HepG2 (cell line): ENCODE measurements at regions not wholly inside any gene's neighbourhood (a gene's known extent, or its start where the extent isn't known, plus 50 kb on each side); places are given as distances from the start of the nearest gene placed in this dataset.

Experiments used
- ATAC-seq: fragments of 200-7000 bp; cut with Tn5 transposase; 3 replicates; pipeline ENCODE4 v1.9.1; 2020; ENCODE audit warnings: mild to moderate bottlenecking, moderate library complexity
- BruUV-seq: library from RNA; stranded (reverse); fragments of 400-500 nt; replicated peaks from 2 replicates; lab custom pipeline; 2021; lab: Mats Ljungman, UMichigan
- CTCF ChIA-PET: fragments of 300-600 bp; formaldehyde crosslinking; extraction: SDS; loops from one replicate; lab custom pipeline; 2021; ENCODE audit warnings: low total read pairs, inconsistent platforms, low intra/inter-chr PET ratio; lab: Yijun Ruan, JAX
- POLR2A ChIA-PET: fragments of 350-600 bp; sonication (Branson Sonifier 250); formaldehyde crosslinking; loops from one replicate; lab custom pipeline; 2020; ENCODE audit warnings: antibody characterized with exemption, inconsistent platforms; lab: Yijun Ruan, JAX
- DNase-seq: peaks from one replicate; pipeline ENCODE4 v3.0.0-alpha.2; 2015; ENCODE audit warnings: low spot score
- FAIRE-seq: peaks from 3 replicates; lab custom pipeline; 2011; peaks lifted over from hg19 to GRCh38; lab: Jason Lieb, UNC
- H2AFZ ChIP-seq: one replicate; pipeline ENCODE4 v1.6.1; 2011; ENCODE audit warnings: low read length, inconsistent platforms
- H3K27ac ChIP-seq: fragments of 300-600 bp; 3 replicates; pipeline ENCODE4 v1.8.0; 2011; ENCODE audit warnings: mixed run types, mild to moderate bottlenecking, mixed read lengths, low read length, inconsistent platforms; ENCODE audit not compliant: insufficient read depth; ENCODE audit errors: extremely low read length
- H3K27me3 ChIP-seq, 2 experiments: fragments of 200-600 bp in 1 of 2; 2 replicates in 1 of 2; 3 replicates in 1 of 2; pipeline versions ENCODE4 v1.6.0 to v1.8.0; 2011; ENCODE audit warnings: low read length in 2 of 2, mild to moderate bottlenecking in 2 of 2, moderate library complexity in 2 of 2, inconsistent platforms in 1 of 2; ENCODE audit not compliant: insufficient read depth in 2 of 2, control insufficient read depth in 1 of 2
- H3K36me3 ChIP-seq, 2 experiments: fragments of 200-600 bp in 1 of 2; replicated peaks in 1 of 2; 2 replicates in 1 of 2; 3 replicates in 1 of 2; pipeline versions ENCODE4 v1.5.1 to v1.8.0; 2011; ENCODE audit warnings: low read length in 2 of 2, inconsistent platforms in 1 of 2; ENCODE audit not compliant: insufficient read depth in 2 of 2, control insufficient read depth in 1 of 2
- H3K4me1 ChIP-seq: 2 replicates; pipeline ENCODE4 v1.5.1; 2012; ENCODE audit warnings: low read length, inconsistent platforms; ENCODE audit not compliant: insufficient read depth
- H3K4me2 ChIP-seq: 2 replicates; pipeline ENCODE4 v1.6.0; 2011; ENCODE audit warnings: low read depth, low read length, inconsistent platforms
- H3K4me3 ChIP-seq, 3 experiments: fragments of 200-600 bp in 1 of 3; sonication (generic), shearing (Covaris generic) in 1 of 3; replicated peaks in 1 of 3; 2 replicates each; pipeline ENCODE4 v1.5.1; 2011 to 2016; ENCODE audit warnings: low read length in 3 of 3, inconsistent platforms in 2 of 3, low read depth in 2 of 3, mild to moderate bottlenecking in 2 of 3, control low read depth in 1 of 3, mixed read lengths in 1 of 3; ENCODE audit not compliant: insufficient read depth in 1 of 3
- H3K79me2 ChIP-seq: one replicate; pipeline ENCODE4 v1.6.1; 2011; ENCODE audit warnings: low read length, inconsistent platforms; ENCODE audit not compliant: insufficient read depth
- H3K9ac ChIP-seq: 2 replicates; pipeline ENCODE4 v1.6.0; 2011; ENCODE audit warnings: mild to moderate bottlenecking, low read depth, low read length, inconsistent platforms; ENCODE audit not compliant: insufficient read depth
- H3K9me3 ChIP-seq: 2 replicates; pipeline ENCODE4 v1.5.1; 2012; ENCODE audit warnings: mild to moderate bottlenecking, low read length
- H4K20me1 ChIP-seq: 2 replicates; pipeline ENCODE4 v1.6.0; 2011; ENCODE audit warnings: inconsistent platforms, mild to moderate bottlenecking, low read length, moderate library complexity; ENCODE audit not compliant: insufficient read depth
- ARNT ChIP-seq: fragments of 450-650 bp; IDR thresholded peaks from 2 replicates; pipeline ENCODE4 v1.6.1; 2017
- HOXA3 ChIP-seq: sonication (generic); formaldehyde crosslinking; IDR thresholded peaks from 2 replicates; pipeline ENCODE4 v1.5.0; 2020; ENCODE audit warnings: missing genetic modification reagents
- LCORL ChIP-seq, 2 experiments: fragments of 450-650 bp in 1 of 2; sonication (generic) in 1 of 2; formaldehyde crosslinking in 1 of 2; IDR thresholded peaks; 2 replicates each; pipeline versions ENCODE4 v1.5.0 to v1.6.1; 2017 to 2020; ENCODE audit warnings: antibody characterized with exemption in 1 of 2, missing genetic modification reagents in 1 of 2
- NFE2 ChIP-seq: sonication (generic); formaldehyde crosslinking; IDR thresholded peaks from 2 replicates; pipeline ENCODE4 v1.4.0; 2020; ENCODE audit warnings: missing genetic modification reagents
- NFIC ChIP-seq: IDR thresholded peaks from 2 replicates; pipeline ENCODE4 v1.6.1; 2012; ENCODE audit warnings: mild to moderate bottlenecking, low read length, inconsistent platforms
- PHF21A ChIP-seq: sonication (generic); formaldehyde crosslinking; IDR thresholded peaks from 2 replicates; pipeline ENCODE4 v1.5.0; 2020; ENCODE audit warnings: mild to moderate bottlenecking, missing genetic modification reagents
- ZNF274 ChIP-seq: sonication (generic); formaldehyde crosslinking; IDR thresholded peaks from 2 replicates; pipeline ENCODE4 v1.5.1; 2020; ENCODE audit warnings: mild to moderate bottlenecking, missing genetic modification reagents
- ZNF331 ChIP-seq: sonication (generic); formaldehyde crosslinking; IDR thresholded peaks from 2 replicates; pipeline ENCODE4 v1.4.0; 2020; ENCODE audit warnings: missing genetic modification reagents
- ZNF501 ChIP-seq: sonication (generic); formaldehyde crosslinking; IDR thresholded peaks from 2 replicates; pipeline ENCODE4 v1.5.1; 2020; ENCODE audit warnings: mild to moderate bottlenecking, moderate library complexity, missing genetic modification reagents
- ZNF562 ChIP-seq: sonication (generic); formaldehyde crosslinking; IDR thresholded peaks from 2 replicates; pipeline ENCODE4 v1.8.0; 2022; ENCODE audit warnings: missing genetic modification reagents, borderline replicate concordance
- ZNF775 ChIP-seq: sonication (generic); formaldehyde crosslinking; IDR thresholded peaks from 2 replicates; pipeline ENCODE4 v1.4.0; 2020; ENCODE audit warnings: missing genetic modification reagents, mild to moderate bottlenecking, moderate library complexity, borderline replicate concordance
- ZNF800 ChIP-seq: sonication (generic); formaldehyde crosslinking; IDR thresholded peaks from 2 replicates; pipeline ENCODE4 v1.4.0; 2020; ENCODE audit warnings: missing genetic modification reagents
- ZNF891 ChIP-seq: sonication (generic); formaldehyde crosslinking; IDR thresholded peaks from 2 replicates; pipeline ENCODE4 v1.5.0; 2020; ENCODE audit warnings: mild to moderate bottlenecking, missing genetic modification reagents
- ZSCAN20 ChIP-seq: sonication (generic); formaldehyde crosslinking; IDR thresholded peaks from 2 replicates; pipeline ENCODE4 v1.4.0; 2020; ENCODE audit warnings: missing genetic modification reagents, mild to moderate bottlenecking, borderline replicate concordance
- WGBS: methylation state at CpG from one replicate; pipeline ENCODE4 v1.1.6; 2017; ENCODE audit warnings: low lambda C conversion rate; 5-methylcytosine and 5-hydroxymethylcytosine counted together
- in situ Hi-C: cut with HindIII; loops from 2 replicates; pipeline ENCODE4 v1.10.0; 2017; ENCODE audit warnings: low pct_unique_long_range_greater_than_20kb; ENCODE audit not compliant: extremely low pct_ligation_motif_present
- intact Hi-C: fragments of 100-400 bp; cut with micrococcal nuclease; formaldehyde crosslinking; loops from one replicate; pipeline ENCODE4 v1.10.0; 2022; ENCODE audit not compliant: unreplicated experiment
- TF ChIP-seq, protein P1 (sequence below): sonication (generic); formaldehyde crosslinking; IDR thresholded peaks from 2 replicates; pipeline ENCODE4 v1.5.0; 2020; ENCODE audit warnings: mild to moderate bottlenecking, missing genetic modification reagents
- TF ChIP-seq, protein P2 (sequence below): sonication (generic); formaldehyde crosslinking; IDR thresholded peaks from 2 replicates; pipeline ENCODE4 v1.4.0; 2020; ENCODE audit warnings: missing genetic modification reagents; ENCODE audit errors: not compliant biosample characterization
- TF ChIP-seq, protein P3 (sequence below): sonication (generic); formaldehyde crosslinking; IDR thresholded peaks from 2 replicates; pipeline ENCODE4 v1.4.0; 2020; ENCODE audit warnings: mild to moderate bottlenecking, missing genetic modification reagents, borderline replicate concordance

GRCh38 chr4:79209081-79209480, 116.8 kb downstream of the NAA11 start:
- Histone ChIP-seq H3K4me2 (no peak overlapping the region), H3K79me2 (no peaks in the 10 kb centered on the region), H2AFZ (no peak overlapping the region), H3K36me3 (no peaks in the 10 kb centered on the region), H3K27ac (no peak overlapping the region), H4K20me1 (no peaks in the 10 kb centered on the region), H3K9ac (no peak overlapping the region), H3K27me3 (no peaks in the 10 kb centered on the region), H3K9me3 (no peaks in the 10 kb centered on the region), H3K4me3 (no peak overlapping the region), H3K4me1 (peaks cover 12% of the 10 kb centered on the region; the same call in 1 of the 2 replicates)
- intact Hi-C loops (no loop called here), in situ Hi-C loops (no loop called here)
- DNase-seq = no peak
- POLR2A ChIA-PET = no interaction called here
- 1% methylated on average over 3 of the region's 3 CpGs for WGBS
- no TSS peak for BruUV-seq
- ATAC-seq = no peak
- TF ChIP-seq NFIC (no peak), ARNT (no peak), HOXA3 (CRISPR knock-in tag) (no peak), ZNF501 (CRISPR knock-in tag) (no peak), ZNF331 (no peak), ZNF274 (CRISPR knock-in tag) (no peak), ZSCAN20 (CRISPR knock-in tag) (no peak), PHF21A (no peak), ZNF800 (CRISPR knock-in tag) (no peak), ZNF562 (CRISPR knock-in tag) (no peak), ZNF775 (CRISPR knock-in tag) (no peak), NFE2 (no peak), ZNF891 (no peak), LCORL (IDR thresholded peaks at IDR 0.05) (no peak), LCORL (CRISPR knock-in tag; IDR thresholded peaks at IDR 0.05) (no peak)
- TF ChIP-seq, protein P1, sequence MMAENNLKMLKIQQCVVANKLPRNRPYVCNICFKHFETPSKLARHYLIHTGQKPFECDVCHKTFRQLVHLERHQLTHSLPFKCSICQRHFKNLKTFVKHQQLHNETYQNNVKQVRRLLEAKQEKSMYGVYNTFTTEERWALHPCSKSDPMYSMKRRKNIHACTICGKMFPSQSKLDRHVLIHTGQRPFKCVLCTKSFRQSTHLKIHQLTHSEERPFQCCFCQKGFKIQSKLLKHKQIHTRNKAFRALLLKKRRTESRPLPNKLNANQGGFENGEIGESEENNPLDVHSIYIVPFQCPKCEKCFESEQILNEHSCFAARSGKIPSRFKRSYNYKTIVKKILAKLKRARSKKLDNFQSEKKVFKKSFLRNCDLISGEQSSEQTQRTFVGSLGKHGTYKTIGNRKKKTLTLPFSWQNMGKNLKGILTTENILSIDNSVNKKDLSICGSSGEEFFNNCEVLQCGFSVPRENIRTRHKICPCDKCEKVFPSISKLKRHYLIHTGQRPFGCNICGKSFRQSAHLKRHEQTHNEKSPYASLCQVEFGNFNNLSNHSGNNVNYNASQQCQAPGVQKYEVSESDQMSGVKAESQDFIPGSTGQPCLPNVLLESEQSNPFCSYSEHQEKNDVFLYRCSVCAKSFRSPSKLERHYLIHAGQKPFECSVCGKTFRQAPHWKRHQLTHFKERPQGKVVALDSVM (CRISPR knock-in tag) = no peak
- TF ChIP-seq, protein P2, sequence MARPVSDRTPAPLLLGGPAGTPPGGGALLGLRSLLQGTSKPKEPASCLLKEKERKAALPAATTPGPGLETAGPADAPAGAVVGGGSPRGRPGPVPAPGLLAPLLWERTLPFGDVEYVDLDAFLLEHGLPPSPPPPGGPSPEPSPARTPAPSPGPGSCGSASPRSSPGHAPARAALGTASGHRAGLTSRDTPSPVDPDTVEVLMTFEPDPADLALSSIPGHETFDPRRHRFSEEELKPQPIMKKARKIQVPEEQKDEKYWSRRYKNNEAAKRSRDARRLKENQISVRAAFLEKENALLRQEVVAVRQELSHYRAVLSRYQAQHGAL (CRISPR knock-in tag) = no peak
- TF ChIP-seq, protein P3, sequence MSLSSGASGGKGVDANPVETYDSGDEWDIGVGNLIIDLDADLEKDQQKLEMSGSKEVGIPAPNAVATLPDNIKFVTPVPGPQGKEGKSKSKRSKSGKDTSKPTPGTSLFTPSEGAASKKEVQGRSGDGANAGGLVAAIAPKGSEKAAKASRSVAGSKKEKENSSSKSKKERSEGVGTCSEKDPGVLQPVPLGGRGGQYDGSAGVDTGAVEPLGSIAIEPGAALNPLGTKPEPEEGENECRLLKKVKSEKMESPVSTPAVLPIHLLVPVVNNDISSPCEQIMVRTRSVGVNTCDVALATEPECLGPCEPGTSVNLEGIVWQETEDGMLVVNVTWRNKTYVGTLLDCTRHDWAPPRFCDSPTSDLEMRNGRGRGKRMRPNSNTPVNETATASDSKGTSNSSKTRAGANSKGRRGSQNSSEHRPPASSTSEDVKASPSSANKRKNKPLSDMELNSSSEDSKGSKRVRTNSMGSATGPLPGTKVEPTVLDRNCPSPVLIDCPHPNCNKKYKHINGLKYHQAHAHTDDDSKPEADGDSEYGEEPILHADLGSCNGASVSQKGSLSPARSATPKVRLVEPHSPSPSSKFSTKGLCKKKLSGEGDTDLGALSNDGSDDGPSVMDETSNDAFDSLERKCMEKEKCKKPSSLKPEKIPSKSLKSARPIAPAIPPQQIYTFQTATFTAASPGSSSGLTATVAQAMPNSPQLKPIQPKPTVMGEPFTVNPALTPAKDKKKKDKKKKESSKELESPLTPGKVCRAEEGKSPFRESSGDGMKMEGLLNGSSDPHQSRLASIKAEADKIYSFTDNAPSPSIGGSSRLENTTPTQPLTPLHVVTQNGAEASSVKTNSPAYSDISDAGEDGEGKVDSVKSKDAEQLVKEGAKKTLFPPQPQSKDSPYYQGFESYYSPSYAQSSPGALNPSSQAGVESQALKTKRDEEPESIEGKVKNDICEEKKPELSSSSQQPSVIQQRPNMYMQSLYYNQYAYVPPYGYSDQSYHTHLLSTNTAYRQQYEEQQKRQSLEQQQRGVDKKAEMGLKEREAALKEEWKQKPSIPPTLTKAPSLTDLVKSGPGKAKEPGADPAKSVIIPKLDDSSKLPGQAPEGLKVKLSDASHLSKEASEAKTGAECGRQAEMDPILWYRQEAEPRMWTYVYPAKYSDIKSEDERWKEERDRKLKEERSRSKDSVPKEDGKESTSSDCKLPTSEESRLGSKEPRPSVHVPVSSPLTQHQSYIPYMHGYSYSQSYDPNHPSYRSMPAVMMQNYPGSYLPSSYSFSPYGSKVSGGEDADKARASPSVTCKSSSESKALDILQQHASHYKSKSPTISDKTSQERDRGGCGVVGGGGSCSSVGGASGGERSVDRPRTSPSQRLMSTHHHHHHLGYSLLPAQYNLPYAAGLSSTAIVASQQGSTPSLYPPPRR (CRISPR knock-in tag) = no peak
- CTCF ChIA-PET = no interaction called here
- FAIRE-seq = no peak
